Prostate gland (tissue), 2 donors: ENCODE measurements at regions not wholly inside any gene's neighbourhood (a gene's known extent, or its start where the extent isn't known, plus 50 kb on each side); places are given as distances from the start of the nearest gene placed in this dataset.

ENCODE experiments used
- DNase-seq: peaks from one replicate; pipeline ENCODE4 v3.0.0-alpha.2; 2019; ENCODE audit warnings: low spot score
- H3K27ac ChIP-seq, 2 donors: fragments of 200-600 bp; sonication (generic); 2 replicates each; pipeline ENCODE4 v1.5.1; 2017 to 2019
- H3K27me3 ChIP-seq: fragments of 200-600 bp; sonication (generic); replicated peaks from 2 replicates; pipeline ENCODE4 v1.5.1; 2019; ENCODE audit not compliant: insufficient read depth
- H3K36me3 ChIP-seq, 2 donors: fragments of 200-600 bp; sonication (generic); 1 replicate in 1 of 2; 2 replicates in 1 of 2; pipeline versions ENCODE4 v1.5.1 to v1.8.1; 2017 to 2019
- H3K4me1 ChIP-seq: fragments of 200-600 bp; sonication (generic); replicated peaks from 2 replicates; pipeline ENCODE4 v1.5.1; 2019
- H3K4me3 ChIP-seq, 2 donors: fragments of 200-600 bp; sonication (generic); 2 replicates each; pipeline ENCODE4 v1.5.1; 2017 to 2019
- H3K9me3 ChIP-seq: fragments of 200-600 bp; sonication (generic); 2 replicates; pipeline ENCODE4 v1.5.1; 2017
- POLR2A ChIP-seq: fragments of 450-650 bp; IDR thresholded peaks from one replicate; pipeline ENCODE4 v1.6.1; 2016; ENCODE audit warnings: antibody characterized with exemption, mild to moderate bottlenecking
- POLR2AphosphoS5 ChIP-seq: sonication (generic); formaldehyde crosslinking; IDR thresholded peaks from one replicate; pipeline ENCODE4 v1.6.1; 2017; ENCODE audit warnings: antibody characterized with exemption
- WGBS: methylation state at CpG from one replicate; pipeline ENCODE4 v1.1.5; 2018; 5-methylcytosine and 5-hydroxymethylcytosine counted together
- intact Hi-C: fragments of 100-400 bp; cut with DNase I; formaldehyde crosslinking; loops from one replicate; pipeline ENCODE4 v1.14.2; 2022
- TF ChIP-seq, protein P1 (sequence below), 4 experiments: fragments of 200-600 bp in 2 of 4; fragments of 450-650 bp in 2 of 4; sonication (generic) in 2 of 4; IDR thresholded peaks; 1 replicate in 3 of 4; 2 replicates in 1 of 4; pipeline ENCODE4 v1.5.1; 2016 to 2019; ENCODE audit warnings: antibody characterized with exemption in 4 of 4, mild to moderate bottlenecking in 2 of 4, moderate library complexity in 2 of 4

DNA sequence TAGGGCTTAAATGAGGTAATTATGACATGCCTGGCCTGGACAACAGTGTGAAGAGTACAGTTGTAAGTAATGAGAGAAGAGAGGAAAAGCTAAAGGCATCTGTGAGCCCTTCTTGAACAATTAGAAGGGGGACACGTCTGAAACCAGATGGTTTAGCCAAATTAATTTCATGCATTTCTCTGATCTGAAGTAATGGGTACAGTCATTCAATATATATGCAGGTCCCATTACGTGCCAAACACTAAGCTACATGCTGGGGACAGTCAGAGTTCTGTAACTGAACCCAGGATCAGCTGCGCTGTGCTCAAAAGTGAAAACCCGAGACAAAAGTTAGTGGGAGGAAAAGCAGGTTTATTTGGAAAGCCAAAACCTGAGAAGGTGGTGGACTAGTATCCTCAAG lies 207.2 kb upstream of the TMTC1 start:
- no peaks in the 10 kb centered on the region for H3K27me3 ChIP-seq
- no peak overlapping the region for H3K4me3 ChIP-seq
- no peaks in the 10 kb centered on the region for H3K9me3 ChIP-seq
- 78% methylated on average over 4 of the region's 4 CpGs for WGBS
- H3K27ac ChIP-seq = no peak overlapping the region
- DNase-seq = no peak
- intact Hi-C loops = no loop called here
- H3K36me3 ChIP-seq = no peaks in the 10 kb centered on the region
- no peaks in the 10 kb centered on the region for H3K4me1 ChIP-seq
- TF ChIP-seq, protein P1, sequence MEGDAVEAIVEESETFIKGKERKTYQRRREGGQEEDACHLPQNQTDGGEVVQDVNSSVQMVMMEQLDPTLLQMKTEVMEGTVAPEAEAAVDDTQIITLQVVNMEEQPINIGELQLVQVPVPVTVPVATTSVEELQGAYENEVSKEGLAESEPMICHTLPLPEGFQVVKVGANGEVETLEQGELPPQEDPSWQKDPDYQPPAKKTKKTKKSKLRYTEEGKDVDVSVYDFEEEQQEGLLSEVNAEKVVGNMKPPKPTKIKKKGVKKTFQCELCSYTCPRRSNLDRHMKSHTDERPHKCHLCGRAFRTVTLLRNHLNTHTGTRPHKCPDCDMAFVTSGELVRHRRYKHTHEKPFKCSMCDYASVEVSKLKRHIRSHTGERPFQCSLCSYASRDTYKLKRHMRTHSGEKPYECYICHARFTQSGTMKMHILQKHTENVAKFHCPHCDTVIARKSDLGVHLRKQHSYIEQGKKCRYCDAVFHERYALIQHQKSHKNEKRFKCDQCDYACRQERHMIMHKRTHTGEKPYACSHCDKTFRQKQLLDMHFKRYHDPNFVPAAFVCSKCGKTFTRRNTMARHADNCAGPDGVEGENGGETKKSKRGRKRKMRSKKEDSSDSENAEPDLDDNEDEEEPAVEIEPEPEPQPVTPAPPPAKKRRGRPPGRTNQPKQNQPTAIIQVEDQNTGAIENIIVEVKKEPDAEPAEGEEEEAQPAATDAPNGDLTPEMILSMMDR (IDR thresholded peaks at IDR 0.05) = no peak
- TF ChIP-seq POLR2AphosphoS5 (no peak), POLR2A (no peak)

GRCh38 chr12:29983851-29984250 lies 200.1 kb upstream of the TMTC1 start:
- H3K4me1 ChIP-seq = no peaks in the 10 kb centered on the region
- H3K9me3 ChIP-seq = no peaks in the 10 kb centered on the region
- TF ChIP-seq, protein P1 (IDR thresholded peaks at IDR 0.05) = no peak
- TF ChIP-seq POLR2AphosphoS5 = no peak
- TF ChIP-seq POLR2A = no peak
- H3K27ac ChIP-seq = no peak overlapping the region
- DNase-seq = no peak
- intact Hi-C loops = no loop called here
- H3K36me3 ChIP-seq = no peaks in the 10 kb centered on the region
- no peaks in the 10 kb centered on the region for H3K27me3 ChIP-seq
- WGBS = 80% methylated on average over 2 of the region's 2 CpGs
- no peak overlapping the region for H3K4me3 ChIP-seq

DNA sequence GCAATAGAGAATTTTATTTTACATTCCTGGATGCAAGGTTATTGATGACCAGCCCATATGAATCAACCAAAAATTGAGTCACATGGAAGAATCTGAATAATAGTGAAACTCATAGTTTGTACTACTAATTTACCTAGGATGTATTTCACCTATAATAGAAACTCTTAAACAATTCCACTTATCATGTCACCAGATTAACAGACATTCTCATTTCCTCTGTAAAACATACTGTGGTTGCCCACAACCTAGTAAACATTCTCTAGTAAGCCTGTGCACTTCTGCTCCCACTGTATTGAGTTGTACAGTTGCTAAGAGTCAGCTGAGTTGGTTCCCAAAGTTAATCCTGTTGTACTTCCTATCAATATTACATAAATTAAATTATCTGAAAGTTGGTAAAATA lies 196.6 kb upstream of the TMTC1 start:
- intact Hi-C loops = no loop called here
- no peak for TF ChIP-seq POLR2AphosphoS5
- TF ChIP-seq, protein P1 (IDR thresholded peaks at IDR 0.05) = no peak
- no peak for TF ChIP-seq POLR2A
- H3K36me3 ChIP-seq = no peaks in the 10 kb centered on the region
- no peaks in the 10 kb centered on the region for H3K9me3 ChIP-seq
- H3K4me3 ChIP-seq = no peak overlapping the region
- H3K4me1 ChIP-seq = no peaks in the 10 kb centered on the region
- DNase-seq = no peak
- H3K27me3 ChIP-seq = no peaks in the 10 kb centered on the region
- no peak overlapping the region for H3K27ac ChIP-seq

DNA sequence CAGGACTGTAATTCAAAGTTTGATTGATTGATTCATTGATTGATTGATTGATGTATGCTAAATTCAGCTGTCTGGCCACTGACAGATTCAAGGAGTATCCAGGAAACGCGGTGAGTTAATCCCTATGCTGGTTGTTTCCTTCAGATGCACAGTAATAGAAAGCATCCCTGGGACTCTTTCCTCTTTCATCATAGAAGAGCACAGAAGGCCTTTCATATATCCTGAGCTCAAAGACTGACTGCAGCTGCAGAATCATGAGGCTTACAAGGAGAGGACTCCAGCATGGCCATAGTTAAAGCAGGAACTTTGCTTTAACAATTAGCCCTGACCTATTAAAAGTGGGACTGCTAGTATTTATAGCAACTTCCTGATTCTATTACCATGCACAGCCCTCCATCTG lies 187.7 kb upstream of the TMTC1 start:
- TF ChIP-seq POLR2AphosphoS5 (no peak), POLR2A (no peak)
- TF ChIP-seq, protein P1 (IDR thresholded peaks at IDR 0.05) = no peak
- no peak for DNase-seq
- Histone ChIP-seq H3K27me3 (no peaks in the 10 kb centered on the region), H3K9me3 (no peaks in the 10 kb centered on the region), H3K27ac (no peak overlapping the region), H3K36me3 (no peaks in the 10 kb centered on the region), H3K4me1 (no peaks in the 10 kb centered on the region), H3K4me3 (no peak overlapping the region)
- 83% methylated on average over 2 of the region's 2 CpGs for WGBS
- intact Hi-C loops = no loop called here

- WGBS = 50% methylated on average over 3 of the region's 3 CpGs
- TF ChIP-seq, protein P1 (IDR thresholded peaks at IDR 0.05) = no peak
- no peak for TF ChIP-seq POLR2AphosphoS5
- no peak for TF ChIP-seq POLR2A
These were observed 186.8 kb upstream of the TMTC1 start for GRCh38 chr12:29970501-29970900.

More at GRCh38 chr12:29970501-29970900, 186.8 kb upstream of the TMTC1 start:
- DNase-seq = no peak
- no peaks in the 10 kb centered on the region for H3K4me1 ChIP-seq
- H3K36me3 ChIP-seq = no peaks in the 10 kb centered on the region
- no peaks in the 10 kb centered on the region for H3K9me3 ChIP-seq
- H3K4me3 ChIP-seq = no peak overlapping the region
- H3K27me3 ChIP-seq = no peaks in the 10 kb centered on the region
- H3K27ac ChIP-seq = no peak overlapping the region
- intact Hi-C loops = no loop called here
